ENCODE measurements at regions not wholly inside any gene's neighbourhood (a gene's known extent, or its start where the extent isn't known, plus 50 kb on each side); places are given as distances from the start of the nearest gene placed in this dataset.

DNA sequence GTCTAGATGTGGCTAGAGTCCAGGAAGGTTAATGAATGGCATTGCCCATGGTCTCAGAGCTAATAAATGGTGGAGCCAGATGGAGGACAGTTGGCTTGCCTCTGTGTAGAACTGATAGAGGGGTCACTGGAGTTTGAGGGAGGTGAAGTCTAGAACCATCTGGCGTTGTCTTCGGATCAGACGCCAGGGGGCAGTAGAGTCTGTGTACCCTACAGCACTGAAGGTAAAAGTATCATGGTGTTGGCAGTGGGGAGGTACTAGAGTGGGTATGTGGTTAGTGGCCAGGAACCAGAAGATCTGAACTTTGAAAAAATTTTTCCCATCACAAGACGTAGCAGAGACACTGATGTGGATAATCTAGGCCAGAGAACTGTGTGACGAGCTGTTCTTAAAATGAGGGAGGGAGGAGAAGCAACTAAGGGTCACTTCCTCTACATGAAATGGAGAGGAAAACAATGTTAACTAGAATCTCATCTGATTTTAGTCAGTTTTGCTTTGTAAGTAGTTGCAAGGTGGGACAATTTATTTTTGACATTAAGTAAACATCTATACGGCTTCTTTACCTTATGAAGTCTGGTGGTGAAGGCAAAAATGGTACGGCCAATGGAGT lies 227.9 kb upstream of the PRSS58 start:
- no peak overlapping the region for H2BK15ac ChIP-seq (ENCODE audit: low read depth, low read length)
- ChIA-PET POLR2A (ENCODE audit: unreplicated experiment) (no interaction called here), CTCF (interaction anchor here (0.6 to 2.7 kb wide), 5 partner anchors 12 to 42 kb away, joined by 3 to 15 read pairs (median 3); no protein-coding TSS in a partner anchor)
- intact Hi-C loops (cut with micrococcal nuclease) (no loop called here), in situ Hi-C loops (cut with MboI; ENCODE audit: low sequenced_read_pairs) (no loop called here), dilution Hi-C loops (cut with HindIII; ENCODE audit: low sequenced_read_pairs, unreplicated experiment) (no loop called here)
- no peak overlapping the region for H3K14ac ChIP-seq (replicated peaks; ENCODE audit: low read depth, low read length)
- no peak overlapping the region for H2BK120ac ChIP-seq (ENCODE audit: low read depth, low read length)
- no peak overlapping the region for H4K5ac ChIP-seq (ENCODE audit: low read depth, low read length)
- H3K4me2 ChIP-seq (ENCODE audit: low read depth, low read length): no peak overlapping the region
- no peak overlapping the region for H4K8ac ChIP-seq (ENCODE audit: low read depth in 2 of 2, low read length in 2 of 2)
- TF ChIP-seq SMC3 (IDR thresholded peaks at IDR 0.05; ENCODE audit: low read depth, low read length): no peak
- TF ChIP-seq, protein P1, sequence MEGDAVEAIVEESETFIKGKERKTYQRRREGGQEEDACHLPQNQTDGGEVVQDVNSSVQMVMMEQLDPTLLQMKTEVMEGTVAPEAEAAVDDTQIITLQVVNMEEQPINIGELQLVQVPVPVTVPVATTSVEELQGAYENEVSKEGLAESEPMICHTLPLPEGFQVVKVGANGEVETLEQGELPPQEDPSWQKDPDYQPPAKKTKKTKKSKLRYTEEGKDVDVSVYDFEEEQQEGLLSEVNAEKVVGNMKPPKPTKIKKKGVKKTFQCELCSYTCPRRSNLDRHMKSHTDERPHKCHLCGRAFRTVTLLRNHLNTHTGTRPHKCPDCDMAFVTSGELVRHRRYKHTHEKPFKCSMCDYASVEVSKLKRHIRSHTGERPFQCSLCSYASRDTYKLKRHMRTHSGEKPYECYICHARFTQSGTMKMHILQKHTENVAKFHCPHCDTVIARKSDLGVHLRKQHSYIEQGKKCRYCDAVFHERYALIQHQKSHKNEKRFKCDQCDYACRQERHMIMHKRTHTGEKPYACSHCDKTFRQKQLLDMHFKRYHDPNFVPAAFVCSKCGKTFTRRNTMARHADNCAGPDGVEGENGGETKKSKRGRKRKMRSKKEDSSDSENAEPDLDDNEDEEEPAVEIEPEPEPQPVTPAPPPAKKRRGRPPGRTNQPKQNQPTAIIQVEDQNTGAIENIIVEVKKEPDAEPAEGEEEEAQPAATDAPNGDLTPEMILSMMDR (conservative IDR thresholded peaks at IDR 0.05; ENCODE audit: low read depth, low read length): peak; percentile 44
- H4K20me1 ChIP-seq (ENCODE audit: insufficient read depth, low read length): no peaks in the 10 kb centered on the region
- H3K23ac ChIP-seq (ENCODE audit: low read depth, low read length): no peak overlapping the region
- H2AK5ac ChIP-seq (ENCODE audit: low read depth, low read length): no peak overlapping the region
- no peak overlapping the region for H2AK9ac ChIP-seq (replicated peaks; ENCODE audit: low read depth, low read length, poor library complexity)
- no peak overlapping the region for H3K56ac ChIP-seq (ENCODE audit: extremely low read depth, insufficient read depth, low read length)
- no peak overlapping the region for H3K18ac ChIP-seq (ENCODE audit: low read depth, low read length)
- no peak overlapping the region for H3K9ac ChIP-seq (ENCODE audit: low read depth, low read length)
- H2AFZ ChIP-seq (replicated peaks; ENCODE audit: low read length, poor library complexity): no peak overlapping the region
- no peak overlapping the region for H3K4ac ChIP-seq (ENCODE audit: low read depth, low read length)
- H3K4me1 ChIP-seq (ENCODE audit: control insufficient read depth, insufficient read depth, low read length): peaks cover 2% of the 10 kb centered on the region
- BruUV-seq (replicated peaks): no TSS peak
- 58% methylated on average over 2 of the region's 7 CpGs; no CpG with 5 or more reads in 1 of the 2 experiments for WGBS, 2 experiments (ENCODE audit: extremely low coverage in 2 of 2, insufficient read length in 1 of 2)
- no peak overlapping the region for H3K4me3 ChIP-seq (ENCODE audit: insufficient read depth, low read depth, low read length)
- H3K36me3 ChIP-seq (ENCODE audit: control insufficient read depth, insufficient read depth, low read length): no peaks in the 10 kb centered on the region
- no peak overlapping the region for H2BK20ac ChIP-seq (ENCODE audit: low read depth, low read length)
- no peaks in the 10 kb centered on the region for H3K9me3 ChIP-seq (ENCODE audit: control insufficient read depth, insufficient read depth, low read length)
- H3K27ac ChIP-seq (ENCODE audit: insufficient read depth, low read length): no peak overlapping the region
- peaks cover 4% of the 10 kb centered on the region; the same call in 1 of the 2 replicates for H3K9me1 ChIP-seq (ENCODE audit: insufficient read depth, low read length)
- H3K27me3 ChIP-seq (ENCODE audit: control insufficient read depth, insufficient read depth, low read length): peaks cover 2% of the 10 kb centered on the region; the same call in 1 of the 2 replicates
- no peak for ATAC-seq (ENCODE audit: low read depth)
- H2BK5ac ChIP-seq (ENCODE audit: low read depth, low read length, poor library complexity, severe bottlenecking): no peak overlapping the region
- no peaks in the 10 kb centered on the region for H3K79me1 ChIP-seq (ENCODE audit: low read depth in 1 of 2, low read length in 2 of 2)
- no peak for DNase-seq
- H4K91ac ChIP-seq (ENCODE audit: insufficient read depth, low read depth, low read length): no peak overlapping the region
